H1 (cell line): ENCODE measurements at regions not wholly inside any gene's neighbourhood (a gene's known extent, or its start where the extent isn't known, plus 50 kb on each side); places are given as distances from the start of the nearest gene placed in this dataset.

Experiments
- CTCF ChIA-PET: fragments of 300-600 bp; sonication (Branson Sonifier 250); formaldehyde crosslinking; loops from one replicate; lab custom pipeline; 2021; ENCODE audit not compliant: partially characterized antibody; lab: Charles Lee
- POLR2A ChIA-PET: fragments of 300-600 bp; sonication (Branson Sonifier 250); formaldehyde crosslinking; loops from one replicate; lab custom pipeline; 2021; ENCODE audit warnings: inconsistent platforms; ENCODE audit not compliant: partially characterized antibody; lab: Charles Lee
- DNase-seq, 2 experiments: peaks; one replicate each; pipeline versions ENCODE4 v3.0.0 to v3.0.0-alpha.2; 2010 to 2022; ENCODE audit warnings: low spot score in 2 of 2, low read depth in 1 of 2, mixed read lengths in 1 of 2
- FAIRE-seq: peaks from 2 replicates; lab custom pipeline; 2011; peaks lifted over from hg19 to GRCh38; lab: Jason Lieb, UNC
- H2AFZ ChIP-seq: 2 replicates; pipeline ENCODE4 v1.8.1; 2012; ENCODE audit warnings: low read length, inconsistent platforms
- H2AK5ac ChIP-seq: 2 replicates; pipeline ENCODE4 v1.6.1; 2013; ENCODE audit warnings: low read depth, low read length
- H2BK120ac ChIP-seq: replicated peaks from 2 replicates; pipeline ENCODE3; 2013; ENCODE audit warnings: low read depth, low read length, inconsistent platforms
- H2BK12ac ChIP-seq: 2 replicates; pipeline ENCODE4 v1.6.1; 2013; ENCODE audit warnings: low read depth, low read length
- H2BK15ac ChIP-seq: 2 replicates; pipeline ENCODE4 v1.6.1; 2013; ENCODE audit warnings: low read length
- H2BK20ac ChIP-seq: 2 replicates; pipeline ENCODE4 v1.6.1; 2013; ENCODE audit warnings: low read length
- H2BK5ac ChIP-seq: 2 replicates; pipeline ENCODE4 v1.6.1; 2013; ENCODE audit warnings: low read depth, low read length
- H3K14ac ChIP-seq: 2 replicates; pipeline ENCODE4 v1.6.1; 2013; ENCODE audit warnings: inconsistent platforms; ENCODE audit not compliant: insufficient read length
- H3K18ac ChIP-seq: 2 replicates; pipeline ENCODE4 v1.6.1; 2013; ENCODE audit warnings: low read length; ENCODE audit errors: extremely low read depth
- H3K23ac ChIP-seq: 2 replicates; pipeline ENCODE4 v1.6.1; 2013; ENCODE audit warnings: inconsistent platforms; ENCODE audit not compliant: insufficient read length
- H3K23me2 ChIP-seq: 2 replicates; pipeline ENCODE4 v1.6.1; 2013; ENCODE audit warnings: low read depth, low read length
- H3K27ac ChIP-seq: 2 replicates; pipeline ENCODE4 v1.6.1; 2011; ENCODE audit warnings: low read depth, low read length, inconsistent platforms
- H3K27me3 ChIP-seq, 4 experiments: replicated peaks in 1 of 4; 1 replicate in 1 of 4; 2 replicates in 3 of 4; pipeline versions ENCODE4 v1.6.1 to v1.8.1; 2011 to 2013; ENCODE audit warnings: low read length in 3 of 4, mild to moderate bottlenecking in 3 of 4, inconsistent platforms in 2 of 4, mixed read lengths in 2 of 4, moderate library complexity in 1 of 4; ENCODE audit not compliant: control insufficient read depth in 3 of 4, insufficient read depth in 3 of 4; ENCODE audit errors: extremely low read depth in 1 of 4
- H3K36me3 ChIP-seq, 4 experiments: 2 replicates each; pipeline versions ENCODE4 v1.6.1 to v1.8.1; 2011 to 2013; ENCODE audit warnings: mild to moderate bottlenecking in 4 of 4, low read length in 3 of 4, moderate library complexity in 2 of 4, control low read depth in 1 of 4, inconsistent platforms in 1 of 4; ENCODE audit not compliant: insufficient read depth in 4 of 4, control insufficient read depth in 2 of 4
- H3K4ac ChIP-seq: replicated peaks from 2 replicates; pipeline ENCODE3; 2013; ENCODE audit warnings: low read length, low read depth, mixed read lengths, inconsistent platforms; ENCODE audit not compliant: insufficient read length
- H3K4me1 ChIP-seq, 4 experiments: replicated peaks in 1 of 4; 1 replicate in 1 of 4; 2 replicates in 3 of 4; pipeline versions ENCODE4 v1.6.1 to v1.8.1; 2011 to 2013; ENCODE audit warnings: low read length in 3 of 4, inconsistent platforms in 2 of 4, mixed read lengths in 1 of 4; ENCODE audit not compliant: insufficient read depth in 4 of 4, control insufficient read depth in 3 of 4
- H3K4me2 ChIP-seq, 2 experiments: 2 replicates each; pipeline versions ENCODE4 v1.6.1 to v1.8.1; 2011 to 2013; ENCODE audit warnings: low read depth in 2 of 2, low read length in 2 of 2, control low read depth in 1 of 2, inconsistent platforms in 1 of 2, mild to moderate bottlenecking in 1 of 2; ENCODE audit not compliant: insufficient read depth in 1 of 2
- H3K4me3 ChIP-seq, 4 experiments: fragments of 200-600, 300-600 bp in 1 of 4; sonication (generic), shearing (Covaris generic), sonication (Bioruptor Twin) in 1 of 4; 2 replicates each; pipeline versions ENCODE4 v1.5.1 to v1.8.1; 2011 to 2016; ENCODE audit warnings: low read length in 4 of 4, low read depth in 3 of 4, control low read depth in 2 of 4, inconsistent platforms in 2 of 4, mild to moderate bottlenecking in 2 of 4, mixed read lengths in 1 of 4, moderate library complexity in 1 of 4; ENCODE audit not compliant: insufficient read depth in 2 of 4; ENCODE audit errors: extremely low read depth in 1 of 4
- H3K56ac ChIP-seq: replicated peaks from 2 replicates; pipeline ENCODE3; 2013; ENCODE audit warnings: low read depth, mild to moderate bottlenecking, mixed read lengths, low read length, inconsistent platforms; ENCODE audit not compliant: insufficient read length
- H3K79me1 ChIP-seq: 2 replicates; pipeline ENCODE4 v1.6.1; 2013; ENCODE audit warnings: low read depth, low read length, control low read depth
- H3K79me2 ChIP-seq, 2 experiments: 2 replicates each; pipeline versions ENCODE4 v1.6.1 to v1.8.1; 2012 to 2013; ENCODE audit warnings: low read length in 2 of 2, mild to moderate bottlenecking in 2 of 2, inconsistent platforms in 1 of 2; ENCODE audit not compliant: insufficient read depth in 2 of 2, control insufficient read depth in 1 of 2
- H3K9ac ChIP-seq, 4 experiments: replicated peaks in 1 of 4; 1 replicate in 1 of 4; 2 replicates in 3 of 4; pipeline versions ENCODE4 v1.6.1 to v1.8.1; 2011 to 2013; ENCODE audit warnings: low read depth in 3 of 4, low read length in 3 of 4, control low read depth in 2 of 4, mild to moderate bottlenecking in 2 of 4, moderate library complexity in 2 of 4, inconsistent platforms in 1 of 4; ENCODE audit errors: extremely low read depth in 1 of 4
- H3K9me3 ChIP-seq, 2 experiments: 2 replicates each; pipeline versions ENCODE4 v1.6.1 to v1.8.1; 2012 to 2013; ENCODE audit warnings: mild to moderate bottlenecking in 2 of 2, moderate library complexity in 2 of 2, control low read depth in 1 of 2, inconsistent platforms in 1 of 2, low read depth in 1 of 2, low read length in 1 of 2, mixed read lengths in 1 of 2; ENCODE audit not compliant: insufficient read depth in 2 of 2
- H4K20me1 ChIP-seq, 2 experiments: replicated peaks in 1 of 2; 2 replicates each; pipeline versions ENCODE3 to v1.8.1; 2011 to 2013; ENCODE audit warnings: inconsistent platforms in 2 of 2, low read length in 2 of 2, mild to moderate bottlenecking in 1 of 2; ENCODE audit not compliant: insufficient read depth in 2 of 2, control insufficient read depth in 1 of 2
- H4K5ac ChIP-seq: 2 replicates; pipeline ENCODE4 v1.6.1; 2013; ENCODE audit warnings: low read length, low read depth, mixed read lengths, inconsistent platforms; ENCODE audit not compliant: insufficient read length
- H4K8ac ChIP-seq: 2 replicates; pipeline ENCODE4 v1.8.0; 2013; ENCODE audit warnings: mild to moderate bottlenecking, moderate library complexity, low read length, inconsistent platforms; ENCODE audit not compliant: insufficient read depth; ENCODE audit errors: extremely low read depth
- H4K91ac ChIP-seq: replicated peaks from 2 replicates; pipeline ENCODE3; 2013; ENCODE audit warnings: low read length, mixed read lengths, inconsistent platforms; ENCODE audit not compliant: insufficient read length
- ASH2L ChIP-seq: fragments of 200-600, 300-600 bp; sonication (generic); IDR thresholded peaks from one replicate; pipeline ENCODE4 v1.7.1; 2017; ENCODE audit warnings: low read length
- ATF3 ChIP-seq: IDR thresholded peaks from 2 replicates; pipeline ENCODE4 v1.6.1; 2011; ENCODE audit warnings: low read depth, mild to moderate bottlenecking, low read length; ENCODE audit not compliant: insufficient read depth
- BCL11A ChIP-seq, 2 experiments: IDR thresholded peaks; one replicate each; pipeline ENCODE4 v1.6.1; 2011; ENCODE audit warnings: low read depth in 2 of 2, low read length in 2 of 2, mild to moderate bottlenecking in 2 of 2
- CTBP2 ChIP-seq: IDR thresholded peaks from 2 replicates; pipeline ENCODE4 v1.7.0; 2011; ENCODE audit warnings: borderline replicate concordance, mild to moderate bottlenecking, moderate library complexity, mixed read lengths, low read length; ENCODE audit not compliant: insufficient read depth, insufficient read length
- EZH2 ChIP-seq: fragments of 200-600 bp; sonication (generic); IDR thresholded peaks from 2 replicates; pipeline ENCODE4 v1.7.1; 2012; ENCODE audit warnings: low read depth, mild to moderate bottlenecking, moderate library complexity, low read length, inconsistent platforms; ENCODE audit not compliant: severe bottlenecking
- GABPA ChIP-seq: IDR thresholded peaks from 2 replicates; pipeline ENCODE4 v1.6.1; 2011; ENCODE audit warnings: mild to moderate bottlenecking, low read length, moderate library complexity, borderline replicate concordance; ENCODE audit not compliant: insufficient read depth
- JUND ChIP-seq: IDR thresholded peaks from 2 replicates; pipeline ENCODE4 v1.6.1; 2011; ENCODE audit warnings: mild to moderate bottlenecking, improper control_type of control experiment, low read length
- POU5F1 ChIP-seq: IDR thresholded peaks from 2 replicates; pipeline ENCODE4 v1.6.1; 2011; ENCODE audit warnings: low read depth, mild to moderate bottlenecking, low read length, moderate library complexity
- RFX5 ChIP-seq: IDR thresholded peaks from 2 replicates; pipeline ENCODE4 v1.6.1; 2011; ENCODE audit warnings: low read depth, low read length, improper control_type of control experiment, borderline replicate concordance
- SIN3A ChIP-seq, 2 experiments: IDR thresholded peaks in 1 of 2; conservative IDR thresholded peaks in 1 of 2; 2 replicates each; pipeline ENCODE4 v1.6.1; 2011 to 2012; ENCODE audit warnings: low read length in 2 of 2, improper control_type of control experiment in 1 of 2, low read depth in 1 of 2, mild to moderate bottlenecking in 1 of 2
- SIX5 ChIP-seq: IDR thresholded peaks from 2 replicates; pipeline ENCODE4 v1.6.1; 2011; ENCODE audit warnings: mild to moderate bottlenecking, low read depth, low read length
- SP1 ChIP-seq: IDR thresholded peaks from 2 replicates; pipeline ENCODE4 v1.6.1; 2011; ENCODE audit warnings: low read depth, low read length
- SUZ12 ChIP-seq: fragments of 200-600 bp; sonication (generic); IDR thresholded peaks from 2 replicates; pipeline ENCODE4 v1.6.1; 2012; ENCODE audit warnings: mild to moderate bottlenecking, inconsistent platforms, low read length, moderate library complexity, mixed read lengths
- WGBS, 2 experiments: shearing (Covaris generic) in 1 of 2; methylation state at CpG; one replicate each; pipeline versions ENCODE4 v1.1.6 to v1.1.7; 2013 to 2015; ENCODE audit warnings: low lambda C conversion rate in 2 of 2, mixed read lengths in 2 of 2, inconsistent platforms in 1 of 2, low coverage in 1 of 2, missing lambda C conversion rate in 1 of 2; ENCODE audit not compliant: insufficient replicate concordance in 2 of 2, insufficient coverage in 1 of 2, insufficient read length in 1 of 2; ENCODE audit errors: extremely low coverage in 1 of 2, missing lambda C conversion rate in 1 of 2; 5-methylcytosine and 5-hydroxymethylcytosine counted together

GRCh38 chr10:29009464-29009863 is 279.4 kb upstream of the LYZL1 start (continued):
- no peak for TF ChIP-seq POU5F1
- TF ChIP-seq, all 59 proteins: peak for 0

- Histone ChIP-seq H3K9ac (no peak overlapping the region), H3K18ac (no peak overlapping the region), H2BK15ac (no peak overlapping the region), H2AK5ac (no peak overlapping the region), H3K4me1 (no peaks in the 10 kb centered on the region), H3K79me2 (no peaks in the 10 kb centered on the region), H3K9me3 (no peaks in the 10 kb centered on the region; a peak in 1 of 4 replicates), H4K8ac (no peak overlapping the region), H2BK120ac (no peak overlapping the region), H3K56ac (peak overlapping the region; percentile 44), H2AFZ (no peak overlapping the region), H4K91ac (no peak overlapping the region), H3K4me3 (no peak overlapping the region), H3K23me2 (no peaks in the 10 kb centered on the region), H3K27me3 (no peaks in the 10 kb centered on the region), H3K27ac (no peak overlapping the region), H3K4ac (no peak overlapping the region), H2BK12ac (no peak overlapping the region), H4K5ac (no peak overlapping the region), H3K79me1 (no peaks in the 10 kb centered on the region), H2BK5ac (no peak overlapping the region), H3K36me3 (no peaks in the 10 kb centered on the region), H3K14ac (no peak overlapping the region), H4K20me1 (no peaks in the 10 kb centered on the region), H2BK20ac (no peak overlapping the region), H3K4me2 (no peak overlapping the region), H3K23ac (no peak overlapping the region)
- POLR2A ChIA-PET = no interaction called here
- no peak for FAIRE-seq
- DNase-seq = no peak
- WGBS, 2 experiments = 91% methylated on average over 4 of the region's 4 CpGs; no CpG with 5 or more reads in 1 of the 2 experiments
- CTCF ChIA-PET = no interaction called here
- TF ChIP-seq SIX5 (no peak), CTBP2 (no peak), ASH2L (no peak), SIN3A (conservative IDR thresholded peaks at IDR 0.05 in 1 of 2, IDR thresholded peaks at IDR 0.05 in 1 of 2; ENCODE audit: low read depth in 1 of 2, low read length in 2 of 2) (no peak), BCL11A (IDR thresholded peaks at IDR 0.05; ENCODE audit: low read depth in 2 of 2, low read length in 2 of 2) (no peak), SP1 (no peak), JUND (no peak), GABPA (no peak), ATF3 (no peak), RFX5 (no peak), EZH2 (no peak), SUZ12 (no peak)
These were observed 277.4 kb upstream of the LYZL1 start for GRCh38 chr10:29011516-29011915.
